Right lobe of liver (tissue), 4 donors: ENCODE measurements at regions not wholly inside any gene's neighbourhood (a gene's known extent, or its start where the extent isn't known, plus 50 kb on each side); places are given as distances from the start of the nearest gene placed in this dataset.
A peak's percentile ranks its signal among the peaks of the same experiment; 100 is the strongest.

Experiments
- POLR2A ChIP-seq: fragments of 450-650 bp; IDR thresholded peaks from one replicate; pipeline ENCODE4 v1.6.1; 2017; ENCODE audit warnings: antibody characterized with exemption, mild to moderate bottlenecking
- TF ChIP-seq, protein P1 (sequence below), 4 donors: fragments of 200-600 bp in 3 of 4; fragments of 450-650 bp in 1 of 4; IDR thresholded peaks; one replicate each; pipeline versions ENCODE4 v1.5.1 to v1.8.0; 2016 to 2022; ENCODE audit warnings: antibody characterized with exemption in 4 of 4, mild to moderate bottlenecking in 2 of 4
- donor health status: DM: no; HTN: no; CAD: no.
- donor health status: DM: no; HTN: no; CAD: no.
- donor health status: DM: no; HTN: yes; CAD: no.

DNA sequence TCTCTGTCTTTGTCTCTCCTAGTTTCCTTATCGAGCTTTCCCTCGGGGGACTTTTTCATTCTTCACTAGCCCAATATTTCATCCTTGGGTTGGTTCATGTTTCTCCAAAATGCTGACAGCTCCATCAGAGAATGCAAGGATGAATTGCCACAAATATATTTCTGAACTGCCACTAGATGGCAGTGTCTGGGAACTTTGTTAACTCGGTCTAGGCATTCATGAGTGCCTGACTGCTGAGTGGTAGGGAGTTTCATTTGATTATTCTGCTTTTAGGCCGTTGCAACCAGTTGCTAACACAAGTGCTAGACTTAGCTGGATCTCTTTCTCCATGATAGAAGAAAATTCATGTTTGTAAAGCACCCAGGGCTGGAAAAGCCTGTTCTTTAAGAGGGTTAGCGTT is 73.5 kb upstream of the RAP2C start:
- no peak for TF ChIP-seq POLR2A
- TF ChIP-seq, protein P1, sequence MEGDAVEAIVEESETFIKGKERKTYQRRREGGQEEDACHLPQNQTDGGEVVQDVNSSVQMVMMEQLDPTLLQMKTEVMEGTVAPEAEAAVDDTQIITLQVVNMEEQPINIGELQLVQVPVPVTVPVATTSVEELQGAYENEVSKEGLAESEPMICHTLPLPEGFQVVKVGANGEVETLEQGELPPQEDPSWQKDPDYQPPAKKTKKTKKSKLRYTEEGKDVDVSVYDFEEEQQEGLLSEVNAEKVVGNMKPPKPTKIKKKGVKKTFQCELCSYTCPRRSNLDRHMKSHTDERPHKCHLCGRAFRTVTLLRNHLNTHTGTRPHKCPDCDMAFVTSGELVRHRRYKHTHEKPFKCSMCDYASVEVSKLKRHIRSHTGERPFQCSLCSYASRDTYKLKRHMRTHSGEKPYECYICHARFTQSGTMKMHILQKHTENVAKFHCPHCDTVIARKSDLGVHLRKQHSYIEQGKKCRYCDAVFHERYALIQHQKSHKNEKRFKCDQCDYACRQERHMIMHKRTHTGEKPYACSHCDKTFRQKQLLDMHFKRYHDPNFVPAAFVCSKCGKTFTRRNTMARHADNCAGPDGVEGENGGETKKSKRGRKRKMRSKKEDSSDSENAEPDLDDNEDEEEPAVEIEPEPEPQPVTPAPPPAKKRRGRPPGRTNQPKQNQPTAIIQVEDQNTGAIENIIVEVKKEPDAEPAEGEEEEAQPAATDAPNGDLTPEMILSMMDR (IDR thresholded peaks at IDR 0.05) = peak; percentile 69 to 78 (median 74)
